HCT116 (cell line): ENCODE measurements at regions not wholly inside any gene's neighbourhood (a gene's known extent, or its start where the extent isn't known, plus 50 kb on each side); places are given as distances from the start of the nearest gene placed in this dataset.

Experiments used
- CTCF ChIP-seq, 3 experiments: fragments of 200-600 bp in 1 of 3; sonication (generic) in 1 of 3; IDR thresholded peaks in 2 of 3; conservative IDR thresholded peaks in 1 of 3; 2 replicates each; pipeline ENCODE4 v1.5.1; 2012 to 2017; ENCODE audit warnings: low read depth in 2 of 3, low read length in 2 of 3, antibody characterized with exemption in 1 of 3, borderline replicate concordance in 1 of 3, control low read depth in 1 of 3, mild to moderate bottlenecking in 1 of 3, mixed read lengths in 1 of 3, mixed run types in 1 of 3, moderate library complexity in 1 of 3; ENCODE audit not compliant: insufficient read depth in 1 of 3
- JUND ChIP-seq: IDR thresholded peaks from 2 replicates; pipeline ENCODE4 v1.6.1; 2012
- POLR2AphosphoS5 ChIP-seq: IDR thresholded peaks from 2 replicates; pipeline ENCODE4 v1.6.1; 2011; ENCODE audit warnings: mild to moderate bottlenecking, low read depth, low read length, moderate library complexity
- RAD21 ChIP-seq: IDR thresholded peaks from 2 replicates; pipeline ENCODE4 v1.6.1; 2012; ENCODE audit warnings: low read depth, mild to moderate bottlenecking
- SIN3A ChIP-seq: IDR thresholded peaks from 2 replicates; pipeline ENCODE4 v1.6.1; 2012; ENCODE audit warnings: low read depth

- TF ChIP-seq POLR2AphosphoS5 (no peak), SIN3A (no peak), JUND (no peak), CTCF (IDR thresholded peaks at IDR 0.05 in 2 of 3, conservative IDR thresholded peaks at IDR 0.05 in 1 of 3; ENCODE audit: borderline replicate concordance in 1 of 3, insufficient read depth in 1 of 3, low read depth in 2 of 3, low read length in 2 of 3) (no peak), RAD21 (no peak)
These were observed 76.8 kb upstream of the ATF3 start for GRCh38 chr1:212531796-212532195.
